H9 (cell line): ENCODE measurements at regions not wholly inside any gene's neighbourhood (a gene's known extent, or its start where the extent isn't known, plus 50 kb on each side); places are given as distances from the start of the nearest gene placed in this dataset.

Source experiments
- DNase-seq: peaks from one replicate; pipeline ENCODE4 v3.0.0-alpha.2; 2017
- H2AFZ ChIP-seq: one replicate; pipeline ENCODE4 v1.6.1; 2013; ENCODE audit warnings: mild to moderate bottlenecking, low read length, control low read depth, moderate library complexity
- H2AK5ac ChIP-seq: 2 replicates; pipeline ENCODE4 v1.6.1; 2013; ENCODE audit warnings: low read length, control low read depth, mixed read lengths; ENCODE audit not compliant: insufficient read length
- H2BK120ac ChIP-seq: one replicate; pipeline ENCODE4 v1.6.1; 2013; ENCODE audit warnings: low read depth, mild to moderate bottlenecking, low read length, control low read depth, inconsistent platforms; ENCODE audit not compliant: poor library complexity, severe bottlenecking
- H2BK12ac ChIP-seq: 2 replicates; pipeline ENCODE4 v1.6.1; 2013; ENCODE audit warnings: low read length, control low read depth, mixed read lengths, low read depth; ENCODE audit not compliant: insufficient read length
- H2BK15ac ChIP-seq: 2 replicates; pipeline ENCODE4 v1.6.1; 2013; ENCODE audit warnings: low read depth, low read length, control low read depth
- H2BK20ac ChIP-seq: one replicate; pipeline ENCODE4 v1.6.1; 2013; ENCODE audit warnings: low read depth, mild to moderate bottlenecking, low read length, control low read depth, inconsistent platforms; ENCODE audit not compliant: poor library complexity, severe bottlenecking
- H2BK5ac ChIP-seq: 2 replicates; pipeline ENCODE4 v1.6.1; 2013; ENCODE audit warnings: low read length, control low read depth, mixed read lengths; ENCODE audit not compliant: insufficient read length
- H3K14ac ChIP-seq: 2 replicates; pipeline ENCODE4 v1.6.1; 2013; ENCODE audit warnings: low read length, control low read depth; ENCODE audit not compliant: insufficient read depth
- H3K18ac ChIP-seq: 2 replicates; pipeline ENCODE4 v1.6.1; 2013; ENCODE audit warnings: low read depth, mild to moderate bottlenecking, mixed read lengths, low read length, control low read depth; ENCODE audit not compliant: insufficient read length
- H3K23ac ChIP-seq: 2 replicates; pipeline ENCODE4 v1.6.1; 2013; ENCODE audit warnings: low read length, control low read depth, mixed read lengths, low read depth; ENCODE audit not compliant: insufficient read length
- H3K23me2 ChIP-seq: 2 replicates; pipeline ENCODE4 v1.6.1; 2013; ENCODE audit warnings: low read depth, mild to moderate bottlenecking, mixed read lengths, low read length, control low read depth; ENCODE audit not compliant: insufficient read length, poor library complexity, severe bottlenecking
- H3K27ac ChIP-seq: 2 replicates; pipeline ENCODE4 v1.5.1; 2013; ENCODE audit warnings: low read length, control low read depth, mixed read lengths, low read depth; ENCODE audit not compliant: insufficient read length
- H3K27me3 ChIP-seq: 2 replicates; pipeline ENCODE4 v1.6.1; 2013; ENCODE audit warnings: low read length, control low read depth, inconsistent platforms; ENCODE audit not compliant: insufficient read depth
- H3K4ac ChIP-seq: 2 replicates; pipeline ENCODE4 v1.6.1; 2013; ENCODE audit warnings: low read depth, mild to moderate bottlenecking, control low read depth, inconsistent platforms, low read length, moderate library complexity
- H3K4me1 ChIP-seq: 2 replicates; pipeline ENCODE4 v1.6.1; 2013; ENCODE audit warnings: low read length, control low read depth, inconsistent platforms; ENCODE audit not compliant: insufficient read depth
- H3K4me2 ChIP-seq: 2 replicates; pipeline ENCODE4 v1.6.1; 2013; ENCODE audit warnings: low read length, control low read depth, mixed read lengths; ENCODE audit not compliant: insufficient read length, insufficient read depth
- H3K56ac ChIP-seq: 2 replicates; pipeline ENCODE4 v1.6.1; 2013; ENCODE audit warnings: low read depth, mild to moderate bottlenecking, mixed read lengths, low read length, control low read depth; ENCODE audit not compliant: insufficient read length
- H3K79me1 ChIP-seq: 2 replicates; pipeline ENCODE4 v1.6.1; 2013; ENCODE audit warnings: low read depth, mild to moderate bottlenecking, moderate library complexity, low read length, control low read depth, inconsistent platforms; ENCODE audit not compliant: insufficient read depth, poor library complexity, severe bottlenecking
- H3K79me2 ChIP-seq: 2 replicates; pipeline ENCODE4 v1.6.1; 2013; ENCODE audit warnings: low read length, control low read depth, inconsistent platforms; ENCODE audit not compliant: insufficient read depth
- H3K9ac ChIP-seq: 2 replicates; pipeline ENCODE4 v1.6.1; 2013; ENCODE audit warnings: low read length, control low read depth, mixed read lengths; ENCODE audit not compliant: insufficient read length; ENCODE audit errors: extremely low read depth
- H3K9me3 ChIP-seq: one replicate; pipeline ENCODE4 v1.6.1; 2013; ENCODE audit warnings: low read depth, low read length, inconsistent platforms; ENCODE audit not compliant: control insufficient read depth
- H3T11ph ChIP-seq: one replicate; pipeline ENCODE4 v1.6.1; 2013; ENCODE audit warnings: mild to moderate bottlenecking, low read length, control low read depth, inconsistent platforms
- H4K20me1 ChIP-seq: one replicate; pipeline ENCODE4 v1.6.1; 2013; ENCODE audit not compliant: control insufficient read depth, insufficient read length, insufficient read depth
- H4K5ac ChIP-seq: 2 replicates; pipeline ENCODE4 v1.6.1; 2013; ENCODE audit warnings: low read depth, mild to moderate bottlenecking, mixed read lengths, low read length, control low read depth; ENCODE audit not compliant: insufficient read length
- H4K8ac ChIP-seq: replicated peaks from 2 replicates; pipeline ENCODE4 v1.6.1; 2013; ENCODE audit warnings: low read length, control low read depth, mixed read lengths, low read depth; ENCODE audit not compliant: insufficient read length
- H4K91ac ChIP-seq: 2 replicates; pipeline ENCODE4 v1.6.1; 2013; ENCODE audit warnings: low read depth, mild to moderate bottlenecking, moderate library complexity, mixed read lengths, low read length, control low read depth; ENCODE audit not compliant: insufficient read length
- H3K27ac Mint-ChIP-seq, 3 experiments: 2 replicates in 2 of 3; 3 replicates in 1 of 3; pipeline ENCODE4 v1.8.0; 2020 to 2021; ENCODE audit warnings: mixed read lengths in 3 of 3, mild to moderate bottlenecking in 1 of 3, moderate library complexity in 1 of 3
- H3K27me3 Mint-ChIP-seq: 2 replicates; pipeline ENCODE4 v1.8.0; 2021; ENCODE audit warnings: low read depth, mild to moderate bottlenecking, moderate library complexity, mixed read lengths
- H3K36me3 Mint-ChIP-seq, 3 experiments: 2 replicates in 2 of 3; 3 replicates in 1 of 3; pipeline ENCODE4 v1.8.0; 2020 to 2021; ENCODE audit warnings: low read depth in 3 of 3, mixed read lengths in 3 of 3; ENCODE audit not compliant: insufficient read depth in 1 of 3
- H3K4me1 Mint-ChIP-seq, 2 experiments: 2 replicates each; pipeline ENCODE4 v1.8.0; 2020; ENCODE audit warnings: mixed read lengths in 2 of 2
- H3K4me3 Mint-ChIP-seq, 2 experiments: 2 replicates in 1 of 2; 3 replicates in 1 of 2; pipeline ENCODE4 v1.8.0; 2020 to 2021; ENCODE audit warnings: mild to moderate bottlenecking in 2 of 2, mixed read lengths in 2 of 2, moderate library complexity in 1 of 2
- H3K9me3 Mint-ChIP-seq, 2 experiments: 2 replicates in 1 of 2; 3 replicates in 1 of 2; pipeline ENCODE4 v1.8.0; 2020; ENCODE audit warnings: mild to moderate bottlenecking in 2 of 2, mixed read lengths in 2 of 2, moderate library complexity in 1 of 2
- CTCF ChIP-seq: fragments of 200-600 bp; sonication (generic); conservative IDR thresholded peaks from 3 replicates; pipeline ENCODE4 v1.8.0; 2021; ENCODE audit warnings: antibody characterized with exemption, mild to moderate bottlenecking
- WGBS: extraction: QIAGEN DNeasy Blood & Tissue Kit; methylation state at CpG from one replicate; pipeline ENCODE4 v1.1.7; 2013; ENCODE audit warnings: missing lambda C conversion rate, low lambda C conversion rate, mixed read lengths; ENCODE audit not compliant: insufficient read length; ENCODE audit errors: extremely low coverage; 5-methylcytosine and 5-hydroxymethylcytosine counted together

- Mint-ChIP-seq H3K9me3 (peaks cover 3 to 12% of the 10 kb centered on the region in 2 experiments; a peak in 2 of 5 replicates), H3K4me3 (no peak overlapping the region), H3K27me3 (peaks cover 5% of the 10 kb centered on the region), H3K4me1 (peaks cover 19 to 20% of the 10 kb centered on the region in 2 experiments), H3K27ac (peak overlapping the region in 1 of 3 experiments; percentile 33; a peak in 2 of 7 replicates), H3K36me3 (peaks cover 0 to 6% (median 3%) of the 10 kb centered on the region in 3 experiments; a peak in 3 of 7 replicates)
- H4K91ac ChIP-seq, result no peak overlapping the region
- no peak overlapping the region for H2BK5ac ChIP-seq
- H2AFZ ChIP-seq, result no peak overlapping the region
- H3K4ac ChIP-seq, result no peak overlapping the region
- H2BK20ac ChIP-seq, result no peak overlapping the region
- no peak overlapping the region for H3K56ac ChIP-seq
- no peak overlapping the region for H3K23ac ChIP-seq
- no peak overlapping the region for H3K14ac ChIP-seq
- no peak overlapping the region for H2AK5ac ChIP-seq
- H2BK15ac ChIP-seq, result no peak overlapping the region
- no peak overlapping the region for H4K8ac ChIP-seq
- no peaks in the 10 kb centered on the region for H3K79me1 ChIP-seq
- no peak overlapping the region for H3T11ph ChIP-seq
- H4K20me1 ChIP-seq, result no peaks in the 10 kb centered on the region
- H2BK120ac ChIP-seq, result no peak overlapping the region
- DNase-seq, result no peak
- H3K18ac ChIP-seq, result no peak overlapping the region
- H3K4me2 ChIP-seq, result no peak overlapping the region
- no peaks in the 10 kb centered on the region for H3K23me2 ChIP-seq
- no peaks in the 10 kb centered on the region for H3K9me3 ChIP-seq
- no CpG with 5 or more reads among the region's 2 CpGs for WGBS
- H3K4me1 ChIP-seq, result peaks cover 4% of the 10 kb centered on the region; the same call in 1 of the 2 replicates
- no peak overlapping the region for H3K27ac ChIP-seq
- H3K9ac ChIP-seq, result no peak overlapping the region
- no peak overlapping the region for H4K5ac ChIP-seq
- no peaks in the 10 kb centered on the region for H3K79me2 ChIP-seq
- no peak for TF ChIP-seq CTCF
- no peaks in the 10 kb centered on the region for H3K27me3 ChIP-seq
- H2BK12ac ChIP-seq, result no peak overlapping the region
Measured at GRCh38 chr6:2581611-2582010, 169.1 kb downstream of the MYLK4 start.
